Stimulated activated CD8-positive, alpha-beta memory T cell treated with anti-CD3 and anti-CD28 coated beads, Interleukin-7, amount 100 ng/mL, for 4 hours (primary cell): ENCODE measurements at regions not wholly inside any gene's neighbourhood (a gene's known extent, or its start where the extent isn't known, plus 50 kb on each side); places are given as distances from the start of the nearest gene placed in this dataset.

Experiments used
- DNase-seq, 2 donors: peaks; one replicate each; pipeline ENCODE4 v3.0.0-alpha.2; 2020; ENCODE audit warnings: low read depth in 2 of 2

GRCh38 chr7:35536396-35536826, 158.5 kb downstream of the HERPUD2 start:
- DNase-seq: no peak

- DNase-seq: no peak
Measured at GRCh38 chr7:35533902-35534301, 161.0 kb downstream of the HERPUD2 start.

- no peak for DNase-seq
Measured at GRCh38 chr7:35530124-35531109, 164.5 kb downstream of the HERPUD2 start.

- DNase-seq: no peak
Measured at GRCh38 chr7:35529713-35530112, 165.2 kb downstream of the HERPUD2 start.

- no peak for DNase-seq
Measured at GRCh38 chr7:35528381-35528977, 166.5 kb downstream of the HERPUD2 start.

- no peak for DNase-seq
Measured at GRCh38 chr7:35526645-35527044, 168.3 kb downstream of the HERPUD2 start.

GRCh38 chr7:35524112-35524804, 170.7 kb downstream of the HERPUD2 start:
- DNase-seq: no peak

GRCh38 chr7:35523292-35523691, 171.6 kb downstream of the HERPUD2 start:
- no peak for DNase-seq

- DNase-seq: no peak
Measured at GRCh38 chr7:35522697-35523096, 172.2 kb downstream of the HERPUD2 start.

- DNase-seq: no peak
Measured at GRCh38 chr7:35521941-35522340, 173.0 kb downstream of the HERPUD2 start.

- DNase-seq: no peak
Measured at GRCh38 chr7:35520810-35521625, 173.9 kb downstream of the HERPUD2 start.

GRCh38 chr7:35519971-35520809, 174.7 kb downstream of the HERPUD2 start:
- no peak for DNase-seq

GRCh38 chr7:35518767-35519166, 176.2 kb downstream of the HERPUD2 start:
- no peak for DNase-seq

GRCh38 chr7:35516498-35516897, 178.4 kb downstream of the HERPUD2 start:
- no peak for DNase-seq

GRCh38 chr7:35513828-35514227, 181.1 kb downstream of the HERPUD2 start:
- no peak for DNase-seq

- no peak for DNase-seq
Measured at GRCh38 chr7:35513195-35513594, 181.7 kb downstream of the HERPUD2 start.

- no peak for DNase-seq
Measured at GRCh38 chr7:35512716-35513115, 182.2 kb downstream of the HERPUD2 start.

- no peak for DNase-seq
Measured at GRCh38 chr7:35508623-35509400, 186.1 kb downstream of the HERPUD2 start.

GRCh38 chr7:35505066-35505465, 189.9 kb downstream of the HERPUD2 start:
- DNase-seq: no peak

- no peak for DNase-seq
Measured at GRCh38 chr7:35504365-35504764, 190.6 kb downstream of the HERPUD2 start.
